Peyer's patch (tissue), 4 donors: ENCODE measurements at regions not wholly inside any gene's neighbourhood (a gene's known extent, or its start where the extent isn't known, plus 50 kb on each side); places are given as distances from the start of the nearest gene placed in this dataset.
A peak's percentile ranks its signal among the peaks of the same experiment; 100 is the strongest.

Experiments used
- DNase-seq, 3 donors: peaks; one replicate each; pipeline ENCODE4 v3.0.0-alpha.2; 2017 to 2019
- H3K27ac ChIP-seq, 4 donors: fragments of 200-600 bp; sonication (generic); one replicate each; pipeline ENCODE4 v1.5.1; 2016 to 2019
- H3K27me3 ChIP-seq, 2 donors: fragments of 200-600 bp; sonication (generic); one replicate each; pipeline ENCODE4 v1.5.1; 2019
- H3K36me3 ChIP-seq, 3 donors: fragments of 200-600 bp; sonication (generic); one replicate each; pipeline ENCODE4 v1.5.1; 2016 to 2019
- H3K4me1 ChIP-seq, 4 donors: fragments of 200-600 bp; sonication (generic); one replicate each; pipeline ENCODE4 v1.5.1; 2016 to 2019
- H3K4me3 ChIP-seq, 4 donors: fragments of 200-600 bp; sonication (generic); 1 replicate in 3 of 4; 2 replicates in 1 of 4; pipeline ENCODE4 v1.5.1; 2016 to 2019; ENCODE audit warnings: mild to moderate bottlenecking in 1 of 4
- H3K9me3 ChIP-seq, 4 donors: fragments of 200-600 bp; sonication (generic); one replicate each; pipeline ENCODE4 v1.5.1; 2016 to 2019; ENCODE audit warnings: mild to moderate bottlenecking in 1 of 4
- POLR2A ChIP-seq, 2 donors: fragments of 450-650 bp; IDR thresholded peaks; one replicate each; pipeline ENCODE4 v1.5.1; 2017; ENCODE audit warnings: antibody characterized with exemption in 2 of 2, mild to moderate bottlenecking in 2 of 2, moderate library complexity in 2 of 2
- TF ChIP-seq, protein P1 (sequence below), 6 experiments: fragments of 450-650 bp in 4 of 6; fragments of 200-600 bp in 2 of 6; sonication (generic) in 1 of 6; IDR thresholded peaks; one replicate each; pipeline ENCODE4 v1.5.1; 2017 to 2019; ENCODE audit warnings: antibody characterized with exemption in 6 of 6, mild to moderate bottlenecking in 3 of 6, moderate library complexity in 1 of 6

DNA sequence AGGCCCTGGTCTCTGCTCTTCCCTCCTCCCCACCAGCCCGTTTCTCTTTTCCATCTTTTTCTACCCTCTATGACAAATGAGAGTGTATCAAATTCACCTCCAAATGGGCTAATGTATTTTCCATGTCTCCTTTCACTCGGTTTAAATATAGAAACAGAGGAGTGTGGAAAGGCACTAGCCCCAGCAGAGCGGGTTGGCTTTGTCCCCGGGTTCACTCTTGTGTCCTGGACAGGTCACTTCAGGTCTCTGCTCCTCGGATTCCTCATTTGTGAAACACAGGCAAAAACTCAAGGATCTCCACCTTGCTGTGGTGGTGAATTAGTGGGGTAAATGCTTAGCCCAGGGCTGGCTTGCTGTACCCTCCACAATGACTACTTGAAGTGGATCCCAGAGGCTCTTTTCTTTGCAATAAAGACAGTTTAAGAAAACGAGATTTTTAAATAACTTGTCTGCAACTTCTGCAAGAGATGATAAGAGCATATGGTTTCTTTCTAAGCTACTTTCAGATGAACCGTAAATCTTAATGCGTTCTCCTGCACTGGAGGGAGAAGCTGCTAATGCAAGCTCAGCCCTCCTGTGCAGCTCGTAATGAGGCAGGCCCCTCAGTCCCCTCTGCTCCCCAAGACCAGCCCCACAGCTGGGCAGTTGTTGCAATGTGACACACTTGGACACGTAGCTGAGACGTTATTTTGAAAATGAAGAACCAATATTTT, 292.9 kb downstream of the THBS2 start:
- no peaks in the 10 kb centered on the region for H3K36me3 ChIP-seq
- no peaks in the 10 kb centered on the region for H3K4me1 ChIP-seq
- no peaks in the 10 kb centered on the region for H3K27me3 ChIP-seq
- no peak overlapping the region for H3K4me3 ChIP-seq
- H3K9me3 ChIP-seq: no peaks in the 10 kb centered on the region
- TF ChIP-seq POLR2A (IDR thresholded peaks at IDR 0.05): no peak
- TF ChIP-seq, protein P1, sequence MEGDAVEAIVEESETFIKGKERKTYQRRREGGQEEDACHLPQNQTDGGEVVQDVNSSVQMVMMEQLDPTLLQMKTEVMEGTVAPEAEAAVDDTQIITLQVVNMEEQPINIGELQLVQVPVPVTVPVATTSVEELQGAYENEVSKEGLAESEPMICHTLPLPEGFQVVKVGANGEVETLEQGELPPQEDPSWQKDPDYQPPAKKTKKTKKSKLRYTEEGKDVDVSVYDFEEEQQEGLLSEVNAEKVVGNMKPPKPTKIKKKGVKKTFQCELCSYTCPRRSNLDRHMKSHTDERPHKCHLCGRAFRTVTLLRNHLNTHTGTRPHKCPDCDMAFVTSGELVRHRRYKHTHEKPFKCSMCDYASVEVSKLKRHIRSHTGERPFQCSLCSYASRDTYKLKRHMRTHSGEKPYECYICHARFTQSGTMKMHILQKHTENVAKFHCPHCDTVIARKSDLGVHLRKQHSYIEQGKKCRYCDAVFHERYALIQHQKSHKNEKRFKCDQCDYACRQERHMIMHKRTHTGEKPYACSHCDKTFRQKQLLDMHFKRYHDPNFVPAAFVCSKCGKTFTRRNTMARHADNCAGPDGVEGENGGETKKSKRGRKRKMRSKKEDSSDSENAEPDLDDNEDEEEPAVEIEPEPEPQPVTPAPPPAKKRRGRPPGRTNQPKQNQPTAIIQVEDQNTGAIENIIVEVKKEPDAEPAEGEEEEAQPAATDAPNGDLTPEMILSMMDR (IDR thresholded peaks at IDR 0.05): no peak
- no peak overlapping the region for H3K27ac ChIP-seq
- no peak for DNase-seq

DNA sequence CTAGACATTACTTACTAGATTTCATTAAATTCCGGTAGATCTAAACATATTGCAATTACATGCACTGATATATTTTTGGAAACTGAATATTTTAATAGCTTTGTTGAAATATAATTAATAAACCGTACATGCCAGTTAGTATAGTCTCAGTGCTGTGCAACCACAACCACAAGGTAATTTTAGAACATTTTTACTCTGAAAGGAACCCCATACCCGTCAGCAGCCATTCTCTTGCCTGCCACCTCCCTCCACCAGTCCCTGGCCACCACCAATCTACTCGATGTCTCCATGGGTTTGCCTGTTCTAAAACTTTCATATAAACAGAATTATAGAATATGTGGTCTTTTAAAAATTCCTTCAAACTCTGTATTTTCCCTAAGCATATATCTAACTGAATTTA, 293.9 kb downstream of the THBS2 start:
- H3K27ac ChIP-seq: no peak overlapping the region
- no peak overlapping the region for H3K4me3 ChIP-seq
- DNase-seq: no peak
- H3K27me3 ChIP-seq: no peaks in the 10 kb centered on the region
- H3K9me3 ChIP-seq: no peaks in the 10 kb centered on the region
- no peaks in the 10 kb centered on the region for H3K4me1 ChIP-seq
- H3K36me3 ChIP-seq: no peaks in the 10 kb centered on the region
- TF ChIP-seq POLR2A (IDR thresholded peaks at IDR 0.05): no peak
- TF ChIP-seq, protein P1 (IDR thresholded peaks at IDR 0.05): no peak

DNA sequence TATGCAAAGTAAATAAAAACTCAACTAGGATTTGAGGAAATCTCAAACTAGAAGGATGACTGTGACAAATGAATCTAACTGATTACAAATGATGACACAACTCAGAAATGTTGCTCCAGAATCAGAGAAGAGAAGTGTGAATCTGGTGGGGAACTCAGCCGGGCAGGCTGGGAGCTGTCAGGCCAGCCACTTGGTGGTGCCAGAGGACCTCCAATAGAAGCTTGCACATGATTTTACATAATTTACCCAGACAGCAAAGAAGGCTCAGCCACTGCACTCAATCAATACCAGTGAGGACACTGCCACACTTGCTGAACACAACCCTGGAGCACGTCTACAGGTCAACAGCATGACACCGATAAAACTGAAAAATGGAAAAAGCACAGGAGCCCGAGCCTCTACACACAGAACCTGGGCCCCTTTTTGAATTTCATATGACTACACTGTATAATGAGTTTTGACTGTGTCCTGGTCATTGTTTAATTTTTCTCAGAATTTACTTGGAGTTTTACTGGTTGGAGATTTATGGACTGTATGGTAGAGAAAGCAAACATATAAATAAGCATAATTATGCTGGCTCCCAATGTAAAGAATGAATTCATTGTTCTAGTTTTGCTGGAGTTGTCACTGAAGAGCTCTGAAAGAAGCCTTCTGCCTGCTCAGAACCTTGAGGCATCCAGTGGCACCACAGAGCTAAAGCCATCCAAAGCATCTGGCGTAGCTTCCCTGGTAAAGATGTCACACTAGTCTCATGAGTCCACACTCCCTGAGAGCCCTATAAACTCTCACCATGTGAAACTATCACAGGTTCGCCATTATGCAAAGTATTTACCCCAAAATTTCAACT, 296.5 kb downstream of the THBS2 start:
- Histone ChIP-seq H3K4me3 (no peak overlapping the region), H3K27me3 (no peaks in the 10 kb centered on the region), H3K36me3 (no peaks in the 10 kb centered on the region), H3K9me3 (no peaks in the 10 kb centered on the region), H3K27ac (peak overlapping the region in 1 of 4 donors; percentile 11), H3K4me1 (no peaks in the 10 kb centered on the region)
- TF ChIP-seq, protein P1 (IDR thresholded peaks at IDR 0.05): peak in 4 of 6 experiments; percentile 54 to 77 (median 74)
- no peak for TF ChIP-seq POLR2A (IDR thresholded peaks at IDR 0.05)
- DNase-seq: peak; percentile 20 to 80 (median 69)

DNA sequence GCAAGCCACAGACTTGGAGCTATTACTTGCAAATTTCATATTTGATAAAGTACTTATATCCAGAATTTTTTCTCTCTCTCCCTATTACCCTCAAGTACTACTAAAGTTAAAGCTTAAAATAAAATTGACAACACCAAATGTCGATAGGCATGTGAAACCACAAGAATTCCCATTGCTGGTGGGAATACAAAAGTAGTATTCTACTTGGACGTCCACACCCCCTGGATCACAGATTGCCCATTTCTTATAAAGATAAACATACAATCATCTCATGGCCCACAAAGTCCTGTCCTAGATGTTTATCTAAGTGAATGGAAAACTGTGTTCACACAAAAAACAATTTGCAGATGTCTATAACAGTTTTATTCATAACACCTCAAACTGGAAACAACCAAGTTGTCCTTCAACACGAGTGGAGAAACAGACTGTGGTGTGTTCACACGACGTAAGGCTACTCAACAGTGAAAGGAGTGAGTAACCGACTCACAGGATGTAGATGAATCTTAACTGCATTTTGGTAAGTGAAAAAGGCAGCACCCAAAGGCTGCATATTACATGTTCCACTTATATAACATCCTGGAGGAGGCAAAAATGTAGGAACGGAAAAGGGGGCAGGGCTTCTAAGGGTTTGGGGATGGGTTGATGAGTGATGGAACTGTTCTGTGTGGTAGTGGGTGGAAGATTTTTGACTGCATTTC, 297.4 kb downstream of the THBS2 start:
- H3K27ac ChIP-seq: peak overlapping the region in 1 of 4 donors; percentile 11
- H3K4me3 ChIP-seq: no peak overlapping the region
- H3K9me3 ChIP-seq: no peaks in the 10 kb centered on the region
- H3K36me3 ChIP-seq: no peaks in the 10 kb centered on the region
- no peak for TF ChIP-seq POLR2A (IDR thresholded peaks at IDR 0.05)
- TF ChIP-seq, protein P1 (IDR thresholded peaks at IDR 0.05): no peak
- H3K4me1 ChIP-seq: no peaks in the 10 kb centered on the region
- H3K27me3 ChIP-seq: no peaks in the 10 kb centered on the region
- no peak for DNase-seq

DNA sequence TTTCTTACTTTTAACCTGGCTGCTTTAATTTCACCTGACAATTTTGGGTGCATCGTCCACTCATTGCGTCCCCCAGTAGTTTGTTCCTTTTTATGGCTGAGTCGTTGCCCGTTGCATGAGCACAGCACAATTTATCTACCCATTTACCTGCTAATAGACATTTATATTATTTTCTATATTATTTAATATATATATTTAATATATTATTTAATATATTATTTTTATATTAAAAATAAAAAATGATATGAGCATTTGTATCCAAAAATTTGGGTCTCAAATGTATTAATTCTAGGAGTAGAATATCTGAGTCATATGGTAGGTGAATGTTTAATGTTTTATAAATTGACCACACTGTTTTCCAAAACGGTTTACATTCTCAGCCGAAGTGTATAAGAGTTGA, 300.2 kb downstream of the THBS2 start:
- Histone ChIP-seq H3K9me3 (no peaks in the 10 kb centered on the region), H3K27me3 (no peaks in the 10 kb centered on the region), H3K4me1 (peaks cover 0 to 9% (median 0%) of the 10 kb centered on the region in 4 donors), H3K27ac (no peak overlapping the region), H3K4me3 (no peak overlapping the region), H3K36me3 (no peaks in the 10 kb centered on the region)
- no peak for DNase-seq
- no peak for TF ChIP-seq POLR2A (IDR thresholded peaks at IDR 0.05)
- TF ChIP-seq, protein P1 (IDR thresholded peaks at IDR 0.05): no peak
